CD1c-positive myeloid dendritic cell (primary cell): ENCODE measurements at regions not wholly inside any gene's neighbourhood (a gene's known extent, or its start where the extent isn't known, plus 50 kb on each side); places are given as distances from the start of the nearest gene placed in this dataset.
"Not testable (repeated sequence)": the region's sequence is repeated elsewhere in the genome, so short reads cannot be mapped to it uniquely, and the experiment has no call there.

Experiments used
- DNase-seq: peaks from one replicate; pipeline ENCODE4 v3.0.0-alpha.2; 2016; ENCODE audit errors: extremely low spot score

- not testable (repeated sequence) for DNase-seq
Observed at GRCh38 chr7:35853194-35853593, 52.3 kb downstream of the SEPTIN7 start.

DNA sequence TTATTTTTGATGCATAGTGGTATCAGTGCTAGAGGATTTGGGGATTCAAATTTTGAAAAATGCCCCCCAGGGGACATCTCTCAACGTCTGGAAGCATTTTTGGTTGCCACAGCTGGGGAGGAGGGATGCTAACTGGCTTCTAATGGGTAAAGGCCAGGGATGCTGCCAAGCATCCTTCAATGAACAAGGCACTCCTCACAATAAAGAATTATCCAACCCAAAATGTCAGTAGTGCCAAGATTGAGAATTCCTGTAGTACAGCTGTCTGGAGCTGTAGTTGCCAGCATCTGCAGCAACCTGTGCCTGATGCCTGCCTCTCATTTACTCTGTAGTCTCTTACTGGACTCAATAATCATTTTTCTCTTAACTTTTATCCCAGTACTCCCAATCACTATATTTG is 53.5 kb downstream of the SEPTIN7 start:
- no peak for DNase-seq

- DNase-seq: no peak
Observed at GRCh38 chr7:35856175-35856574, 55.3 kb downstream of the SEPTIN7 start.

GRCh38 chr7:35860664-35861063 is 59.8 kb downstream of the SEPTIN7 start:
- DNase-seq: no peak

- no peak for DNase-seq
Observed at GRCh38 chr7:35865287-35865686, 64.4 kb downstream of the SEPTIN7 start.

- DNase-seq: no peak
Observed at GRCh38 chr7:35866186-35866585, 65.3 kb downstream of the SEPTIN7 start.

- peak; percentile 11 for DNase-seq
Observed at GRCh38 chr7:35869117-35869516, 68.3 kb downstream of the SEPTIN7 start.

DNA sequence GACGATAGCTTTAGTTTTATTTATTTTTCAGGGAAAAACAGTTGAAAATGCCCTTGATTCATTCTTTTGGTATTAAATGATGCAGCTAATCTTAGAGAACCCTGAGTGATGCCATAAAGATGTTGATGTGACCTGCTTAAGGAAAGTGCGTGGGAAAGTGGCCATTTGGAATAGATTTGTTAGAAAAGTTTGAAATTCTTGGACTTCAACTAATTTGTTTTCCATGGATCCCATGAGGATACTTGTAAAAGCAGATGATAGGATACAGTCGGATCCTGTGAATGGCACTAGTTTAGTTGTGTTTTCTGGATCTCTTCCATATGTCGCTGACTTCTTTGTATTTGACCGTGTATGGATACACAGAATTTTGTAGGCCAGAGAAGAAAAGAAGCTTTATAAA is 69.0 kb downstream of the SEPTIN7 start:
- no peak for DNase-seq

- no peak for DNase-seq
Observed at GRCh38 chr7:35871856-35872255, 71.0 kb downstream of the SEPTIN7 start.

GRCh38 chr7:35874886-35875285 is 74.0 kb downstream of the SEPTIN7 start:
- no peak for DNase-seq

DNA sequence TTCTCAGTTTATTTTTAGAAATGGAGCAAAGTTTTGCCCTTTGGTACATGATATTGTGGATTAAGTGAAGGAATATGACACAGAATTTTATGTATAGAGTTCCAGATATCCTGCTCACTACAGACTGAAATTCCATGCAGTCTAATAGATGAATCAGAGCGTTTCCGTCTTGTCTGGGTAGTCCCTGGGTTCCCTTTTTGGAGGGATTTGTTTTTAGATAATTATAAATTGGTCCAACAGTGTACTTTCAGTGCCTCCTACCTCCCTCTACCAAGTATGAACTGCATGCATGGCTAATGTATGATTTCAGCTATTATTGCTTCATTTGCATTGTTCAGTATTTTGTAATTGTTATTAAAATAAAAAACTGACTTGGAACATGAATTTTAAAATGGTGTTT is 74.4 kb downstream of the SEPTIN7 start:
- DNase-seq: no peak

DNA sequence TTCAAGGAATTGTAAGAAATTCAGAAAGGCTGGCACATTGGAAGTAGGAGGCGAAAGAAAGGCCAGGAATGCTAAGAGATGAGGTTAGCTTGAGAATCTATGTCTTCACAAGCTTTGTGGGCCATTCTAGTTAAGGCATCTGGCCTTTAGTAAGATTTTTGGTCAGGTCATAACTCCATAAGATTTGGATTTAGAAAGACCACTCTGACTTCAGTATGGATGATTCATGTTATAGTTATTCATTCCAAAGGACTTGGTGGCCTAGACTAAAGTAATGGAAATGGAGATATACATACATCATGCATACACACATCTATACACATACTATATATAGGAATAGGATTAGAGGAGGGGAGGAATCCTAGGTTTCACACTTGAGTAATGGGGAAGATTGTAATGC is 77.5 kb downstream of the SEPTIN7 start:
- no peak for DNase-seq

DNA sequence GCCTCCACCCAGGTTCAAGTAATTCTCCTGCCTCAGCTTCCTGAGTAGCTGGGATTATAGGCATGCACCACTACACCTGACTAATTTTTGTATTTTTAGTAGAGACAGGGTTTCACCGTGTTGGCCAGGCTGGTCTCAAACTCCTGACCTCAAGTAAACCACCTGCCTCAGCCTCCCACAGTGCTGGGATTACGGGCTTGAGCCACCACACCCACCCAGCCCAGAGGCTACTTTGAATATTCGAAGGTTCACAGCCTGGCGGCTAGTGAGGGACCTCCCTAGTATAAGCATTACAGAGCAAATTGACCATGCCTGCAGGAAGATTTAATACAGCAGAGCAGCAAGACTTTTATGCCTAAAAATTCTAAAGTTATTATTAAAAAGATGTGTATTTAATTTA is 86.6 kb downstream of the SEPTIN7 start:
- not testable (repeated sequence) for DNase-seq

GRCh38 chr7:35889001-35889400 is 88.1 kb downstream of the SEPTIN7 start:
- DNase-seq: no peak

GRCh38 chr7:35889870-35890269 is 89.0 kb downstream of the SEPTIN7 start:
- DNase-seq: no peak

DNA sequence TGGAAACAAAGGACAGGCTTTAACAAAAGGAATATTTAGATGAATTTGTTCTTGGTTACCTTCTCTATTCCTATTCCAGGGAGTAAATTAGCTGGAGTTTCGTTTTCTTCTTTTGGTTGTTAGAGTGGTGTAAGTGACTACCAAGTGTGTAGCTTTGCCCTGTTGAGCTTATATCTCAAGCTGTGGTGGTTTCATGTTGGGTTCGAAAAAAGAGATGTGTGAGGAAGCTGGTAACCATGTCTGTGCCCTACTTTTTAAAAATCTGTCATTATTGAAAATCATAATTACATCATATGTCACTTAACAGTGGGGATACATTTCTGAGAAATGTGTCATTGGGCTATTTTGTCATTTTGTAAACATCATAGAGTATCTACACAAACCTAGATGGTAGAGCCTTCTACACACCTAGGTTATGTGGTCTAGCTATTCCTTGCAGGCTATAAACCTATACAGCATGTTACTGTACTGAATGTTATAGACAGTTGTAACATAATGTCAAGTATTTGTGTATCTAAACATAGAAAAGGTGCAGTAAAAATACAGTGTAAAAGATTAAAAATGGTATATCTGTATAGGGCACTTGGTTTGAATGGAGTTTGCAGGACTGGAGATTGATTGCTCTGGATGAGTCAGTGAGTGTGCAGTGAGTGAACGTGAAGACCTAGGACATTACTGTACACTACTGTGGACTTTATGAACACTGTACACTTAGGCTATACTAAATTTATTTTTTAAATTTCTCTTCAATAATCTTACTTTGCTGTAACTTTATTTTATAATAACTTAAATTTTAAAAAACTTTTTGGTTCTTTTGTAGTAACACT is 90.4 kb downstream of the SEPTIN7 start:
- DNase-seq: no peak

- DNase-seq: no peak
Observed at GRCh38 chr7:35893649-35894048, 92.8 kb downstream of the SEPTIN7 start.

GRCh38 chr7:35894721-35895120 is 93.9 kb downstream of the SEPTIN7 start:
- DNase-seq: no peak

DNA sequence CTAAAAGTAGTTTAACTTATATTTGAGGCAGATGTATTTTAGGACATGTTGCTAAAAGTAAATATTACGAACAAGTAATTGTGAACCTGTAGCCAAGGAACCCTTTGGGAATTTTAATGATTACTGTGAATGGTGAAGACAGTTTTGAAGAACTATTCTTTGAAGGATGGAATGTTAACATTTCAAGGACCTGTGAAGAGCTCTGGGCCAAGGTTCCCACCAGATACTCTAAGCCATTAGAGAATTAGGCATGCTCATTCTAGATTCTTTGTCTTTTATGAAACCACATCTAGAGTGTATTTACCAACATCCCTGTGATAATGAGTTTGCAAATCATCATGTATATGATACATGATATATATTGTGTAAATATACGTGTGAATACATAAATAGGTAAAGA is 99.8 kb downstream of the SEPTIN7 start:
- DNase-seq: no peak

- DNase-seq: no peak
Observed at GRCh38 chr7:35905555-35905954, 104.7 kb downstream of the SEPTIN7 start.

- DNase-seq: peak; percentile 84
Observed at GRCh38 chr7:35906191-35906908, 105.5 kb downstream of the SEPTIN7 start.

GRCh38 chr7:35908331-35909216 is 107.7 kb downstream of the SEPTIN7 start:
- no peak for DNase-seq
